SK-N-MC (cell line): ENCODE measurements at regions not wholly inside any gene's neighbourhood (a gene's known extent, or its start where the extent isn't known, plus 50 kb on each side); places are given as distances from the start of the nearest gene placed in this dataset.

Experiments used
- EZH2 ChIP-seq: fragments of 200-600 bp; sonication (generic); IDR thresholded peaks from one replicate; pipeline ENCODE4 v1.6.1; 2017; ENCODE audit warnings: antibody characterized with exemption
- FOXP2 ChIP-seq: optimal IDR thresholded peaks from 2 replicates; pipeline ENCODE3; 2011; ENCODE audit warnings: mild to moderate bottlenecking, moderate library complexity; ENCODE audit not compliant: insufficient read depth; ENCODE audit errors: extremely low read length, control extremely low read depth
- POLR2AphosphoS5 ChIP-seq: IDR thresholded peaks from 2 replicates; pipeline ENCODE4 v1.6.1; 2012; ENCODE audit warnings: mild to moderate bottlenecking, low read depth, low read length, borderline replicate concordance

DNA sequence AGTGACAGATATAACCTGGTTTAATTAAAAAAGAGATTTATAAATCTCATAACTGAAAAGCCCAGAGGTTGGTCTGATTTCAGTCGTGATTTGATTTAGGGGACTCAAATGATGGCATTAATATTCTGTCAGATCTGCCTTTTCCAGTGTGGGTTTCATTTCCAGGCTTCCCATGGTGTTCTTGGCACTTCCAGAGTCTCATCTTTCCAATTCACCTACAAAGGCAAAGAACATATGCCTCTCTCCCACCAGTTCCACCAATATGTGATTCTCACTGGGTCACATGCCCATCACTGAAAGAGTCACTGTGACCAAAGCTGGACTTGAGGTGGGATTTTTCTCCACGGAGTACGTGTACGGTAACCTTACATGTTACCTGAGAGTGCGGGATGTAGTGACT is 137.4 kb upstream of the IL12B start:
- no peak for TF ChIP-seq EZH2
- no peak for TF ChIP-seq POLR2AphosphoS5
- no peak for TF ChIP-seq FOXP2
